Mucosa of descending colon (tissue), 3 donors: ENCODE measurements at regions not wholly inside any gene's neighbourhood (a gene's known extent, or its start where the extent isn't known, plus 50 kb on each side); places are given as distances from the start of the nearest gene placed in this dataset.

ENCODE experiments used
- ATAC-seq: fragments of 200-7000 bp; cut with Tn5 transposase; one replicate; pipeline ENCODE4 v1.9.1; 2020; ENCODE audit warnings: mild to moderate bottlenecking, moderate library complexity
- DNase-seq, 3 donors: peaks; one replicate each; pipeline ENCODE4 v3.0.0-alpha.2; 2020
- H3K36me3 ChIP-seq: fragments of 200-600 bp; one replicate; pipeline ENCODE4 v1.8.0; 2021; ENCODE audit warnings: low read depth, mild to moderate bottlenecking
- H3K4me1 ChIP-seq: fragments of 200-600 bp; one replicate; pipeline ENCODE4 v1.8.0; 2021; ENCODE audit warnings: low read depth, mild to moderate bottlenecking
- H3K4me3 ChIP-seq: fragments of 200-600 bp; one replicate; pipeline ENCODE4 v1.8.0; 2021; ENCODE audit warnings: mild to moderate bottlenecking
- H3K9me3 ChIP-seq: fragments of 200-600 bp; one replicate; pipeline ENCODE4 v1.8.0; 2021; ENCODE audit warnings: mild to moderate bottlenecking
- CTCF ChIP-seq: fragments of 200-600 bp; IDR thresholded peaks from one replicate; pipeline ENCODE4 v1.8.0; 2022; ENCODE audit warnings: antibody characterized with exemption, mild to moderate bottlenecking
- intact Hi-C, 2 donors: fragments of 100-400 bp; cut with DNase I in 1 of 2; cut with micrococcal nuclease in 1 of 2; formaldehyde crosslinking; loops; one replicate each; pipeline versions ENCODE4 v1.11.0 to v1.11.1; 2022; cut with DNase I, micrococcal nuclease
- donor health status: DM: no; HTN: no; CAD: no; lungs with moderate emphysema.
- donor health status: DM: no; HTN: no; CAD: no.
- donor health status: DM: no; HTN: yes; CAD: no.

GRCh38 chr6:164379795-164380194 is 929.6 kb downstream of the C6orf118 start:
- intact Hi-C loops: no loop called here
- ATAC-seq (no peak), DNase-seq (no peak)
- no peak overlapping the region for H3K4me3 ChIP-seq
- H3K9me3 ChIP-seq: peaks cover 44% of the 10 kb centered on the region
- no peaks in the 10 kb centered on the region for H3K36me3 ChIP-seq
- no peak for TF ChIP-seq CTCF
- no peaks in the 10 kb centered on the region for H3K4me1 ChIP-seq

GRCh38 chr6:164378330-164378729 is 931.1 kb downstream of the C6orf118 start:
- Histone ChIP-seq H3K9me3 (peaks cover 46% of the 10 kb centered on the region), H3K36me3 (no peaks in the 10 kb centered on the region), H3K4me3 (no peak overlapping the region), H3K4me1 (no peaks in the 10 kb centered on the region)
- ATAC-seq: no peak
- intact Hi-C loops: no loop called here
- no peak for DNase-seq
- TF ChIP-seq CTCF: no peak

- no peak for ATAC-seq
- H3K9me3 ChIP-seq: peaks cover 49% of the 10 kb centered on the region
- intact Hi-C loops: no loop called here
- DNase-seq: no peak
- H3K4me1 ChIP-seq: no peaks in the 10 kb centered on the region
- TF ChIP-seq CTCF: no peak
- no peak overlapping the region for H3K4me3 ChIP-seq
- H3K36me3 ChIP-seq: no peaks in the 10 kb centered on the region
Measured at GRCh38 chr6:164377348-164377918, 932.0 kb downstream of the C6orf118 start.

- DNase-seq (no peak), ATAC-seq (no peak)
- no peak for TF ChIP-seq CTCF
- H3K4me3 ChIP-seq: no peak overlapping the region
- peaks cover 43% of the 10 kb centered on the region for H3K9me3 ChIP-seq
- intact Hi-C loops: no loop called here
- no peaks in the 10 kb centered on the region for H3K4me1 ChIP-seq
- H3K36me3 ChIP-seq: no peaks in the 10 kb centered on the region
Measured at GRCh38 chr6:164370773-164371172, 938.6 kb downstream of the C6orf118 start.

GRCh38 chr6:164359441-164359840 is 944.9 kb downstream of the QKI start:
- Histone ChIP-seq H3K4me3 (no peak overlapping the region), H3K4me1 (no peaks in the 10 kb centered on the region), H3K9me3 (peaks cover 66% of the 10 kb centered on the region), H3K36me3 (no peaks in the 10 kb centered on the region)
- no peak for DNase-seq
- no peak for ATAC-seq
- TF ChIP-seq CTCF: no peak
- intact Hi-C loops: no loop called here

- Histone ChIP-seq H3K9me3 (peaks cover 66% of the 10 kb centered on the region), H3K4me3 (no peak overlapping the region), H3K36me3 (no peaks in the 10 kb centered on the region), H3K4me1 (no peaks in the 10 kb centered on the region)
- no peak for TF ChIP-seq CTCF
- no peak for ATAC-seq
- intact Hi-C loops: no loop called here
- no peak for DNase-seq
Measured at GRCh38 chr6:164359036-164359435, 944.5 kb downstream of the QKI start.
